ENCODE measurements at regions not wholly inside any gene's neighbourhood (a gene's known extent, or its start where the extent isn't known, plus 50 kb on each side); places are given as distances from the start of the nearest gene placed in this dataset.

DNA sequence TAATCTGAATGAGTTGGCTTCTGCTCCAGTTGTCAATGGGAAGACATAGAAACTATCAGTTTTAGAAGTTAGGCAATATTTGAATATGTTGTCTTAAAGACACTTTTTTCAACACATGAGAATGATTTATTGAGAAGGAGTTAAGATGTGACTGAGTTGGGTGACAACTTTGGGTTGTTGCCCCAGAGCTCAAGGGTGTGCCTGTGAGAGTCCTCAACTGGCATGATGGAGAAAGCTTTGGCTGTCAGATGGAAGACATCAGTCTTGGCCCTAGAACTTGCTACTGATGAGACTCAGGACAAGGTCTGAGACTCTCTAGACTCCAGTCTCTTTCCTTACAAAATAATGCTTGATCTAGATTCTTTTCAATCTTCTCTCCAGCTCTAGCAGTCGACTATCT lies 69.0 kb upstream of the CTAGE1 start:
- no peaks in the 10 kb centered on the region for H3K4me1 ChIP-seq
- H3K36me3 ChIP-seq (ENCODE audit: insufficient read depth in 1 of 2, low read depth in 1 of 2) = no peaks in the 10 kb centered on the region
- WGBS, 3 donors = 47 to 78% (median 49%) methylated on average over 1 of the region's 1 CpG
- H3K9me3 ChIP-seq = no peaks in the 10 kb centered on the region
- no peak overlapping the region for H3K27ac ChIP-seq
- no peak for DNase-seq
- intact Hi-C loops (cut with DNase I) = no loop called here
- ATAC-seq = no peak
- TF ChIP-seq, protein P1, sequence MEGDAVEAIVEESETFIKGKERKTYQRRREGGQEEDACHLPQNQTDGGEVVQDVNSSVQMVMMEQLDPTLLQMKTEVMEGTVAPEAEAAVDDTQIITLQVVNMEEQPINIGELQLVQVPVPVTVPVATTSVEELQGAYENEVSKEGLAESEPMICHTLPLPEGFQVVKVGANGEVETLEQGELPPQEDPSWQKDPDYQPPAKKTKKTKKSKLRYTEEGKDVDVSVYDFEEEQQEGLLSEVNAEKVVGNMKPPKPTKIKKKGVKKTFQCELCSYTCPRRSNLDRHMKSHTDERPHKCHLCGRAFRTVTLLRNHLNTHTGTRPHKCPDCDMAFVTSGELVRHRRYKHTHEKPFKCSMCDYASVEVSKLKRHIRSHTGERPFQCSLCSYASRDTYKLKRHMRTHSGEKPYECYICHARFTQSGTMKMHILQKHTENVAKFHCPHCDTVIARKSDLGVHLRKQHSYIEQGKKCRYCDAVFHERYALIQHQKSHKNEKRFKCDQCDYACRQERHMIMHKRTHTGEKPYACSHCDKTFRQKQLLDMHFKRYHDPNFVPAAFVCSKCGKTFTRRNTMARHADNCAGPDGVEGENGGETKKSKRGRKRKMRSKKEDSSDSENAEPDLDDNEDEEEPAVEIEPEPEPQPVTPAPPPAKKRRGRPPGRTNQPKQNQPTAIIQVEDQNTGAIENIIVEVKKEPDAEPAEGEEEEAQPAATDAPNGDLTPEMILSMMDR (IDR thresholded peaks at IDR 0.05) = no peak
- no peaks in the 10 kb centered on the region for H3K27me3 ChIP-seq (ENCODE audit: insufficient read depth in 3 of 3, low read length in 2 of 3)
- H3K4me3 ChIP-seq = no peak overlapping the region

DNA sequence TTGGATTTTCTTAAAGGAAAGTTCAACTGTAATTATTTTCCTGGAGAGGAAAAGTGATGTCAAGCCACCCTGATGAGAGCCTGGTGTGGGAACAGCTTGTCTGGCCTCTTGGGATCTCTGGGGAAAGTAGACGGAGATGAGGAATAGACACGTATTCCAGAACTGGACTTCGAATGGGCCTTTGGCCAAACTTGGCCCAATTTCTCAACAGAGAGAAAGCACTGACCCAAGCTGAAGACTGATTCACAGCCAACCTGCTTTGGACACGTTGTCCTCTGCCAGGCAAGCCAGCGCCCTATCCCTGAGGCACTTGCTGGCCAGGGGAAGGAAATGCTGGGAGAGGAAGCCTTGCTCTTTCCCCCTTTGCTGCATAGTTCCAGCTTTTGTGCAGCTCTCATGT lies 70.8 kb upstream of the CTAGE1 start:
- intact Hi-C loops (cut with DNase I) = no loop called here
- WGBS, 3 donors = 34 to 44% (median 40%) methylated on average over 5 of the region's 5 CpGs
- no peaks in the 10 kb centered on the region for H3K9me3 ChIP-seq
- H3K36me3 ChIP-seq (ENCODE audit: insufficient read depth in 1 of 2, low read depth in 1 of 2) = no peaks in the 10 kb centered on the region
- no peaks in the 10 kb centered on the region for H3K4me1 ChIP-seq
- H3K27me3 ChIP-seq (ENCODE audit: insufficient read depth in 3 of 3, low read length in 2 of 3) = no peaks in the 10 kb centered on the region
- H3K4me3 ChIP-seq = no peak overlapping the region
- TF ChIP-seq, protein P1 (IDR thresholded peaks at IDR 0.05) = no peak
- H3K27ac ChIP-seq = no peak overlapping the region
- DNase-seq (peak; percentile 54 to 68), ATAC-seq (peak in 2 of 4 donors; percentile 31 to 45)

DNA sequence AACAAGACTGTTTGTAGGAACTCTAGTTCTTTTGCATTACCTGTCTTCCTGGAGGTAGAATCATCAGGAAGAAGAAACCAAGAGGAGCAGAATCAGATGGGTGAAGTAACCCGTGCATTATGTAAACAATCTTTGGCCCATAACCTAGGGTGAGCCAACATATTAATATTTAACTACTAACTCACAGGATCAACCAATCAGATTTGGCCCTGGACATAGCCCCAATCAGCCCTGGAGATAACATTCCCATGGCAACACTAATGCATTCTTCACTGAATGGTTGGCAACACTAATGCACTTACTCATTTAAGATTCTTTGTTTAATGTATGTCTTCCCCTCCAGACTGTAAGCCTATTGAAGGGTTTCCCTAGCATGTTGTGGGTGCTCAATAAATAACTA lies 72.0 kb upstream of the CTAGE1 start:
- ATAC-seq = no peak
- Histone ChIP-seq H3K36me3 (ENCODE audit: insufficient read depth in 1 of 2, low read depth in 1 of 2) (no peaks in the 10 kb centered on the region), H3K4me3 (no peak overlapping the region), H3K27ac (no peak overlapping the region), H3K9me3 (no peaks in the 10 kb centered on the region), H3K27me3 (ENCODE audit: insufficient read depth in 3 of 3, low read length in 2 of 3) (no peaks in the 10 kb centered on the region), H3K4me1 (no peaks in the 10 kb centered on the region)
- 62 to 68% (median 67%) methylated on average over 1 of the region's 1 CpG for WGBS, 3 donors
- TF ChIP-seq, protein P1 (IDR thresholded peaks at IDR 0.05) = no peak
- no peak for DNase-seq
- intact Hi-C loops (cut with DNase I) = no loop called here

DNA sequence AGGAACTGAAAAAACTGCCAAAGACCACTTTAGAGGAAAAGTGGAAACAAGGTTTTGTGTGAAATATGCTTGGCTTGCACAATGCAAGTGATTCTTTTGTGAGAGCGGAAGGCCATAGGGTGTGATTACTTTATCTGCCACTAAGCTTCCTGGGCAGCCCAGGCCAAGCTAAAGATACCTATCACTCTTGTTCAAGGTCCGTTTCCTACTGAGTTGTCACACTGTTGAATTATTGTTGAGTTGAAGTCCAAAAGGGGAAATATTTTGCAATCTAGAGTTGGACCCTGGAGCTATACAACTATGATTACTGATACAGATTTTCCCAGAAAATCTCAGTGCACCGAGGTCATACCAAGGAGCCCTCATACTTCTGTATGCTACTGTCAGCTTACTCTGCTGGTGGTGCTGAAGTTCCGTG lies 72.7 kb upstream of the CTAGE1 start:
- intact Hi-C loops (cut with DNase I) = no loop called here
- Histone ChIP-seq H3K4me3 (no peak overlapping the region), H3K36me3 (ENCODE audit: insufficient read depth in 1 of 2, low read depth in 1 of 2) (no peaks in the 10 kb centered on the region), H3K27me3 (ENCODE audit: insufficient read depth in 3 of 3, low read length in 2 of 3) (no peaks in the 10 kb centered on the region), H3K27ac (no peak overlapping the region), H3K4me1 (no peaks in the 10 kb centered on the region), H3K9me3 (no peaks in the 10 kb centered on the region)
- ATAC-seq (no peak), DNase-seq (no peak)
- TF ChIP-seq, protein P1 (IDR thresholded peaks at IDR 0.05) = no peak
- WGBS, 3 donors = 69 to 83% (median 70%) methylated on average over 4 of the region's 4 CpGs

DNA sequence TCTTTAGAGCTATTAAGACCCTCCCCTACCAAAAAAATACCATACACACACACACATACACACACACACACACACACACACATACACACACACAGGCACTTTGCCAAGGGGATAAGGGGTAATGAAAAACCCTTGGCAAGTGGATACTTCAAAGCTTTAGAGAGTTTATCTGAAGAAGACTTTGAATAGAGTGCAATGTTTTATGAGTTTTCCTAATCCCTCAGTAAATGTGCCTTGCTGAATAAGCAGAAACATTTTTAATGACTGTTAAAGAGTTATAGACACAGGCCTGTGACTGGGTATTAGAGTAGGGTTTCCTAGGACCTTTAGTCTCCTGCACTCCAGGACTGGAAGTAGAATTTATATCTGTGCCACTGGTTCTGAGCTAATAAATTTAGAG lies 75.5 kb upstream of the CTAGE1 start:
- no peaks in the 10 kb centered on the region for H3K4me1 ChIP-seq
- no peak overlapping the region for H3K27ac ChIP-seq
- TF ChIP-seq, protein P1 (IDR thresholded peaks at IDR 0.05) = no peak
- intact Hi-C loops (cut with DNase I) = no loop called here
- no peak for ATAC-seq
- no peak overlapping the region for H3K4me3 ChIP-seq
- H3K9me3 ChIP-seq = peaks cover 5% of the 10 kb centered on the region
- H3K27me3 ChIP-seq (ENCODE audit: insufficient read depth in 3 of 3, low read length in 2 of 3) = no peaks in the 10 kb centered on the region
- H3K36me3 ChIP-seq (ENCODE audit: insufficient read depth in 1 of 2, low read depth in 1 of 2) = no peaks in the 10 kb centered on the region
- DNase-seq = no peak

All from psoas muscle (tissue), 7 donors.